ENCODE measurements at regions not wholly inside any gene's neighbourhood (a gene's known extent, or its start where the extent isn't known, plus 50 kb on each side); places are given as distances from the start of the nearest gene placed in this dataset.

DNA sequence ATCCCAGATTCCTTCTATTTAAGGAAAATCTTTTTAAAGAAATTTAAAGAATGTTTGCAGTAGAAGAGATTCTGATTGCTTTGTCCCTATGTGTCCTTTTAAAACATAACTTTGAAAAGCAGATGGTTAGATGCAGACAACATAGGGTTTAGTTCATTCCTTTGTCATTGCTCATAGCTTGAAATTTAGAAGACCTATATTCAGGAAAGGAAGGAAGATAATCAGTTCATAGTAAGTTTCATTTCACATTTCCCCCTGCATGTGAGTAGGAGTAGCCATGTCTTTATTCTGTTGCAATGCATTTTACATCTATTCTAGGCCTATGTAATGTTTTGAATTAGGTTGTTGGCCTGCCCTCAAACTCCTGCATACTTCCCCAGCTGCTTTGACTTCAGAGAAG is 197.9 kb upstream of the GRIK2 start:
- Histone ChIP-seq H3K27me3 (replicated peaks; ENCODE audit: control insufficient read depth, insufficient read depth, low read length) (no peaks in the 10 kb centered on the region), H3K36me3 (ENCODE audit: control insufficient read depth, insufficient read depth, low read length) (no peaks in the 10 kb centered on the region), H3K9me3 (no peaks in the 10 kb centered on the region), H3K4me1 (no peaks in the 10 kb centered on the region), H3K4me3 (ENCODE audit: low read depth, low read length) (no peak overlapping the region)
- Mint-ChIP-seq H3K4me3 (ENCODE audit: unreplicated experiment) (no peak overlapping the region), H3K4me1 (ENCODE audit: low read depth, unreplicated experiment) (no peaks in the 10 kb centered on the region), H3K27me3 (ENCODE audit: insufficient read depth, unreplicated experiment) (no peaks in the 10 kb centered on the region), H3K36me3 (ENCODE audit: insufficient read depth, unreplicated experiment) (no peaks in the 10 kb centered on the region), H3K27ac (ENCODE audit: unreplicated experiment) (no peak overlapping the region), H3K9me3 (ENCODE audit: unreplicated experiment) (no peaks in the 10 kb centered on the region)
- intact Hi-C loops (cut with micrococcal nuclease; ENCODE audit: unreplicated experiment) = no loop called here
- BruUV-seq (replicated peaks) = no TSS peak
- DNase-seq = no peak
- CTCF ChIA-PET = no interaction called here
- POLR2A ChIA-PET = no interaction called here
- TF ChIP-seq, protein P1, sequence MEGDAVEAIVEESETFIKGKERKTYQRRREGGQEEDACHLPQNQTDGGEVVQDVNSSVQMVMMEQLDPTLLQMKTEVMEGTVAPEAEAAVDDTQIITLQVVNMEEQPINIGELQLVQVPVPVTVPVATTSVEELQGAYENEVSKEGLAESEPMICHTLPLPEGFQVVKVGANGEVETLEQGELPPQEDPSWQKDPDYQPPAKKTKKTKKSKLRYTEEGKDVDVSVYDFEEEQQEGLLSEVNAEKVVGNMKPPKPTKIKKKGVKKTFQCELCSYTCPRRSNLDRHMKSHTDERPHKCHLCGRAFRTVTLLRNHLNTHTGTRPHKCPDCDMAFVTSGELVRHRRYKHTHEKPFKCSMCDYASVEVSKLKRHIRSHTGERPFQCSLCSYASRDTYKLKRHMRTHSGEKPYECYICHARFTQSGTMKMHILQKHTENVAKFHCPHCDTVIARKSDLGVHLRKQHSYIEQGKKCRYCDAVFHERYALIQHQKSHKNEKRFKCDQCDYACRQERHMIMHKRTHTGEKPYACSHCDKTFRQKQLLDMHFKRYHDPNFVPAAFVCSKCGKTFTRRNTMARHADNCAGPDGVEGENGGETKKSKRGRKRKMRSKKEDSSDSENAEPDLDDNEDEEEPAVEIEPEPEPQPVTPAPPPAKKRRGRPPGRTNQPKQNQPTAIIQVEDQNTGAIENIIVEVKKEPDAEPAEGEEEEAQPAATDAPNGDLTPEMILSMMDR (IDR thresholded peaks at IDR 0.05; ENCODE audit: insufficient read depth in 1 of 2, low read depth in 1 of 2, low read length in 1 of 2, severe bottlenecking in 1 of 2, unreplicated experiment in 1 of 2) = no peak

DNA sequence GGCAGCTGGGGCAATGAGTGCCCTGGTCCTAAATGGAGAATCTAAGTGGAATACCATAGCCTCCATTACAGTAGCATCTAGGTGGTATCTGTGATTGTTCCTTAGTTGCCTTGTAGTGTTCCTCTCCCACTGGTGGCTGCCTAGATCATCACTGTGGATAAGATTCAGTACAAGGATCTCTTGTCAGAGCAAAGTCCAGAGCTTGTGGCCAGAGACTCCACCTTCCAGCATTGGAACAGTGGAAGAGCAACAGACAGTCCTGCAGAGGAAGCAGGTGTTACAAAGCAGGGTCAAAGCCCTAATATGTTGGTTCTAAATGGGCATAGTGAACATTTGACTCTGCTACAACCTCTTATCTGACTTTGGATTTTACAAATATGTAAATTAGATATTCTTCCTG is 194.1 kb upstream of the GRIK2 start:
- no peak overlapping the region for H3K27ac Mint-ChIP-seq (ENCODE audit: unreplicated experiment)
- ChIA-PET CTCF (no interaction called here), POLR2A (no interaction called here)
- H3K27me3 ChIP-seq (replicated peaks; ENCODE audit: control insufficient read depth, insufficient read depth, low read length) = no peaks in the 10 kb centered on the region
- BruUV-seq (replicated peaks) = no TSS peak
- H3K4me1 ChIP-seq = no peaks in the 10 kb centered on the region
- intact Hi-C loops (cut with micrococcal nuclease; ENCODE audit: unreplicated experiment) = no loop called here
- no peaks in the 10 kb centered on the region for H3K9me3 Mint-ChIP-seq (ENCODE audit: unreplicated experiment)
- no peaks in the 10 kb centered on the region for H3K36me3 Mint-ChIP-seq (ENCODE audit: insufficient read depth, unreplicated experiment)
- H3K9me3 ChIP-seq = no peaks in the 10 kb centered on the region
- no peaks in the 10 kb centered on the region for H3K27me3 Mint-ChIP-seq (ENCODE audit: insufficient read depth, unreplicated experiment)
- no peak overlapping the region for H3K4me3 Mint-ChIP-seq (ENCODE audit: unreplicated experiment)
- no peak overlapping the region for H3K4me3 ChIP-seq (ENCODE audit: low read depth, low read length)
- H3K4me1 Mint-ChIP-seq (ENCODE audit: low read depth, unreplicated experiment) = no peaks in the 10 kb centered on the region
- H3K36me3 ChIP-seq (ENCODE audit: control insufficient read depth, insufficient read depth, low read length) = no peaks in the 10 kb centered on the region
- TF ChIP-seq, protein P1 (IDR thresholded peaks at IDR 0.05; ENCODE audit: insufficient read depth in 1 of 2, low read depth in 1 of 2, low read length in 1 of 2, severe bottlenecking in 1 of 2, unreplicated experiment in 1 of 2) = no peak
- no peak for DNase-seq

DNA sequence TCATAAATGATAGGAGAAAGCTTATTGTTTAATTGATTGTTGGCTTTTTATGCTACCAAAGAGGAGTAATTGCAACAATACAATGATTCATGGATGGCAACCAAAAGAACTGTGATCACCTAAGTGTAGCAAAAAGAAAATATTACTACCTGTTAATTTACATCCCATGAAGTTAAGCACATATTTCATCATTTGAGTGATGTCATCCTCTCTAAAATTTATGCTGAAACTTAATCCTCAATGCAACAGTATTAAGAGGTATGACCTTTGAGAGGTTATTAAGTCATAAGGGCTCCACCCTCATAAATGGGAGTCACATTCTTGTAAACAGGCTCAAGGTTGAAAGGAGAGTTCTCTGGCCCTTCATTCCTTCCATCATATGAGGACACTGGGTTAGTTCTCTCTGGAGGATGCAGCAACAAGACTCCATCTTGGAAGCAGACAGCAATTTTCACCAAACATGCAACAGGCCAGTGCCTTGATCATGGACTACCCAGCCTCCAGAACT is 190.6 kb upstream of the GRIK2 start:
- BruUV-seq (replicated peaks) = no TSS peak

More for the DNA sequence above, 190.6 kb upstream of the GRIK2 start:
- H3K4me3 Mint-ChIP-seq (ENCODE audit: unreplicated experiment) = no peak overlapping the region
- H3K36me3 Mint-ChIP-seq (ENCODE audit: insufficient read depth, unreplicated experiment) = no peaks in the 10 kb centered on the region
- intact Hi-C loops (cut with micrococcal nuclease; ENCODE audit: unreplicated experiment) = no loop called here
- no peaks in the 10 kb centered on the region for H3K36me3 ChIP-seq (ENCODE audit: control insufficient read depth, insufficient read depth, low read length)
- no peak overlapping the region for H3K27ac Mint-ChIP-seq (ENCODE audit: unreplicated experiment)
- no peak for DNase-seq
- no peaks in the 10 kb centered on the region for H3K9me3 Mint-ChIP-seq (ENCODE audit: unreplicated experiment)
- H3K27me3 Mint-ChIP-seq (ENCODE audit: insufficient read depth, unreplicated experiment) = no peaks in the 10 kb centered on the region
- no peaks in the 10 kb centered on the region for H3K9me3 ChIP-seq
- H3K4me3 ChIP-seq (ENCODE audit: low read depth, low read length) = no peak overlapping the region
- CTCF ChIA-PET = no interaction called here
- H3K4me1 Mint-ChIP-seq (ENCODE audit: low read depth, unreplicated experiment) = no peaks in the 10 kb centered on the region
- POLR2A ChIA-PET = no interaction called here
- no peaks in the 10 kb centered on the region for H3K27me3 ChIP-seq (replicated peaks; ENCODE audit: control insufficient read depth, insufficient read depth, low read length)
- TF ChIP-seq, protein P1 (IDR thresholded peaks at IDR 0.05; ENCODE audit: insufficient read depth in 1 of 2, low read depth in 1 of 2, low read length in 1 of 2, severe bottlenecking in 1 of 2, unreplicated experiment in 1 of 2) = no peak
- H3K4me1 ChIP-seq = no peaks in the 10 kb centered on the region; the same call in 1 of the 2 replicates

Data from Caco-2 (cell line).